ENCODE measurements at regions not wholly inside any gene's neighbourhood (a gene's known extent, or its start where the extent isn't known, plus 50 kb on each side); places are given as distances from the start of the nearest gene placed in this dataset.

GRCh38 chr5:155679530-155679929 lies 647.4 kb upstream of the SGCD start:
- TF ChIP-seq ZFP3 (CRISPR knock-in tag; IDR thresholded peaks at IDR 0.05) = no peak
- no peak for TF ChIP-seq SNAI2 (CRISPR knock-in tag; IDR thresholded peaks at IDR 0.05)
- ATAC-seq = no peak

GRCh38 chr5:155684417-155684816 lies 642.5 kb upstream of the SGCD start:
- TF ChIP-seq OSR1 (CRISPR knock-in tag; IDR thresholded peaks at IDR 0.05) (no peak), SNAI2 (CRISPR knock-in tag; IDR thresholded peaks at IDR 0.05) (no peak), PPARA (CRISPR knock-in tag; IDR thresholded peaks at IDR 0.05; ENCODE audit: borderline replicate concordance) (no peak), CSRNP3 (CRISPR knock-in tag; IDR thresholded peaks at IDR 0.05) (no peak), TCF4 (CRISPR knock-in tag; IDR thresholded peaks at IDR 0.05; ENCODE audit: borderline replicate concordance) (no peak), PATZ1 (CRISPR knock-in tag; IDR thresholded peaks at IDR 0.05; ENCODE audit: borderline replicate concordance) (no peak), ZNF8 (CRISPR knock-in tag; IDR thresholded peaks at IDR 0.05) (no peak), ISL1 (CRISPR knock-in tag; IDR thresholded peaks at IDR 0.05) (no peak), GLIS3 (CRISPR knock-in tag; IDR thresholded peaks at IDR 0.05) (no peak), ZFP3 (CRISPR knock-in tag; IDR thresholded peaks at IDR 0.05) (no peak), ZNF565 (CRISPR knock-in tag; conservative IDR thresholded peaks at IDR 0.05; ENCODE audit: low read depth) (no peak), CSDC2 (CRISPR knock-in tag; IDR thresholded peaks at IDR 0.05) (no peak), TOX (CRISPR knock-in tag; IDR thresholded peaks at IDR 0.05; ENCODE audit: borderline replicate concordance) (no peak), ARNTL (CRISPR knock-in tag; IDR thresholded peaks at IDR 0.05; ENCODE audit: borderline replicate concordance, low read depth) (no peak), BACH2 (CRISPR knock-in tag; IDR thresholded peaks at IDR 0.05; ENCODE audit: borderline replicate concordance) (no peak)
- no peak for ATAC-seq

- no peak for ATAC-seq
- TF ChIP-seq ZNF70 (CRISPR knock-in tag; IDR thresholded peaks at IDR 0.05) = no peak
- TF ChIP-seq PATZ1 (CRISPR knock-in tag; IDR thresholded peaks at IDR 0.05; ENCODE audit: borderline replicate concordance) = no peak
- TF ChIP-seq ISL1 (CRISPR knock-in tag; IDR thresholded peaks at IDR 0.05) = no peak
- TF ChIP-seq RARB (CRISPR knock-in tag; IDR thresholded peaks at IDR 0.05) = no peak
- TF ChIP-seq CSDC2 (CRISPR knock-in tag; IDR thresholded peaks at IDR 0.05) = no peak
- no peak for TF ChIP-seq ZC3H10 (CRISPR knock-in tag; IDR thresholded peaks at IDR 0.05)
- no peak for TF ChIP-seq BACH2 (CRISPR knock-in tag; IDR thresholded peaks at IDR 0.05; ENCODE audit: borderline replicate concordance)
- TF ChIP-seq PPARA (CRISPR knock-in tag; IDR thresholded peaks at IDR 0.05; ENCODE audit: borderline replicate concordance) = no peak
- no peak for TF ChIP-seq CREB5 (CRISPR knock-in tag; IDR thresholded peaks at IDR 0.05; ENCODE audit: low read depth)
- TF ChIP-seq ESRRG (CRISPR knock-in tag; IDR thresholded peaks at IDR 0.05) = no peak
- no peak for TF ChIP-seq SNAI2 (CRISPR knock-in tag; IDR thresholded peaks at IDR 0.05)
These were observed 640.8 kb upstream of the SGCD start for GRCh38 chr5:155686131-155686530.

- TF ChIP-seq ZFP30 (CRISPR knock-in tag; IDR thresholded peaks at IDR 0.05) = no peak
- TF ChIP-seq GLIS3 (CRISPR knock-in tag; IDR thresholded peaks at IDR 0.05) = no peak
- no peak for TF ChIP-seq TSHZ2 (CRISPR knock-in tag; IDR thresholded peaks at IDR 0.05)
- TF ChIP-seq OSR1 (CRISPR knock-in tag; IDR thresholded peaks at IDR 0.05) = no peak
- ATAC-seq = no peak
These were observed 637.6 kb upstream of the SGCD start for GRCh38 chr5:155689406-155689805.

Data from SK-N-SH treated with all-trans-retinoic acid at 6 μM for 48 hours (cell line).